ENCODE measurements at regions not wholly inside any gene's neighbourhood (a gene's known extent, or its start where the extent isn't known, plus 50 kb on each side); places are given as distances from the start of the nearest gene placed in this dataset.

DNA sequence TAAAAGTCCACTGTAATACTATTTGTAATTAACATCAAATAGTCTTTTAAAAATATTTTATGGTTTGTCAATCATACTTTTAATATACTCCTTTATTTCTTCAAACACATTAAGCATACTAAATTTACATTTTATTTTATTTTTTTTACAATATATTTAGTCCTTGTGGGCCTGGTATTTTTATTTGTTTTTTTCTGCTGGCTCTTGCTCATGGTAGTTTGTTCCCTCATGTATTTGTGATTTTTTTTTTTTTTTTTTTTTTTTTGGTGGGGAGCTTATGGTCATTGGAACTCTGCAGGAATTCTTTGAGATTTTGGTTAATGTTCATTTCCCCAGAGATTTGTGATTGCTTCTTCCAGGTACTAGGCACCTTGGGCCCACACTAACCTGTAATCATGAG is 185.5 kb downstream of the PDGFRA start:
- POLR2A ChIA-PET: no interaction called here
- Histone ChIP-seq H3K27me3 (ENCODE audit: control insufficient read depth in 2 of 2, insufficient read depth in 2 of 2, low read length in 2 of 2) (peaks cover 0 to 2% of the 10 kb centered on the region in 2 experiments), H3K27ac (ENCODE audit: insufficient read depth, low read depth, low read length) (no peak overlapping the region), H3K36me3 (ENCODE audit: control insufficient read depth in 2 of 2, extremely low read depth in 1 of 2, insufficient read depth in 2 of 2, low read length in 2 of 2) (no peaks in the 10 kb centered on the region), H3K79me2 (ENCODE audit: control insufficient read depth, insufficient read depth, low read length) (no peaks in the 10 kb centered on the region), H3K4me2 (ENCODE audit: insufficient read depth, low read length) (no peak overlapping the region), H2AFZ (ENCODE audit: low read depth, low read length) (no peak overlapping the region), H3K4me1 (ENCODE audit: control insufficient read depth, extremely low read depth, insufficient read depth, low read length) (no peaks in the 10 kb centered on the region), H3K9ac (replicated peaks; ENCODE audit: extremely low read depth, insufficient read depth, low read length) (no peak overlapping the region), H3K9me3 (replicated peaks; ENCODE audit: control insufficient read depth, insufficient read depth, low read length) (no peaks in the 10 kb centered on the region), H3K9me1 (replicated peaks; ENCODE audit: control insufficient read depth, extremely low read depth, insufficient read depth, low read length) (no peaks in the 10 kb centered on the region), H3K4me3 (replicated peaks in 1 of 3; ENCODE audit: insufficient read depth in 1 of 3, low read depth in 1 of 3, low read length in 3 of 3) (no peak overlapping the region), H4K20me1 (replicated peaks; ENCODE audit: control insufficient read depth, extremely low read depth, insufficient read depth, low read length) (no peaks in the 10 kb centered on the region)
- intact Hi-C loops (cut with micrococcal nuclease) (no loop called here), dilution Hi-C loops (cut with MboI; ENCODE audit: extremely low pct_ligation_motif_present, low sequenced_read_pairs) (no loop called here)
- CTCF ChIA-PET: interaction anchor here (2.1 kb wide), 1 partner anchor 20 kb away, joined by 7 read pairs; no protein-coding TSS in a partner anchor
- DNase-seq (ENCODE audit: low read depth, low spot score) (no peak), FAIRE-seq (no peak)
- TF ChIP-seq, protein P1, sequence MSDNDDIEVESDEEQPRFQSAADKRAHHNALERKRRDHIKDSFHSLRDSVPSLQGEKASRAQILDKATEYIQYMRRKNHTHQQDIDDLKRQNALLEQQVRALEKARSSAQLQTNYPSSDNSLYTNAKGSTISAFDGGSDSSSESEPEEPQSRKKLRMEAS (IDR thresholded peaks at IDR 0.05; ENCODE audit: insufficient read depth, insufficient read length): no peak
- TF ChIP-seq POLR2AphosphoS5 (IDR thresholded peaks at IDR 0.05; ENCODE audit: insufficient read depth, low read depth, low read length) (no peak), JUN (IDR thresholded peaks at IDR 0.05; ENCODE audit: borderline replicate concordance, insufficient read depth, insufficient read length, low read depth) (no peak), POLR2A (IDR thresholded peaks at IDR 0.05; ENCODE audit: low read depth, low read length) (no peak)
- no TSS peak for BruUV-seq (replicated peaks)

DNA sequence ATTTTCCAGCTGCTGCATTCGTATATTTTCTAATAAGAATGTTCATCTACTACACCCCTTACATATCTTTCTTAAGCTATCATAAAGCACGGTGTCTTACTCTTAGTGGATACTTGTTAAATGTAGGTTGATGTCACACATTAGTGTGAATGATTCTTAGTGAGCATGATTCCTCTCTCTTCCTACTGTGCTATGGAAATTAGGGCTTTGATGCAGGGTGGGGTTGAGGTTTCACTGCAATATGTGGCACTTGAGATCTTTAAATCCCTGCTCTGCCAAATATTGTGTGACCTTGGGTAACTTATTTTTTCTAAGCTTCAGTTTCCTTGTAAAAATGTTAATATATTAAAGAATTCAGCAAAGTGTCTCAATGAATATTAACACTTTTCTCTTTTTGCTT is 188.4 kb downstream of the PDGFRA start:
- ChIA-PET POLR2A (no interaction called here), CTCF (no interaction called here)
- no peaks in the 10 kb centered on the region for H3K4me1 ChIP-seq (ENCODE audit: control insufficient read depth, extremely low read depth, insufficient read depth, low read length)
- H3K27me3 ChIP-seq (ENCODE audit: control insufficient read depth in 2 of 2, insufficient read depth in 2 of 2, low read length in 2 of 2): peaks cover 0 to 2% of the 10 kb centered on the region in 2 experiments
- H4K20me1 ChIP-seq (replicated peaks; ENCODE audit: control insufficient read depth, extremely low read depth, insufficient read depth, low read length): no peaks in the 10 kb centered on the region
- H3K27ac ChIP-seq (ENCODE audit: insufficient read depth, low read depth, low read length): no peak overlapping the region
- dilution Hi-C loops (cut with MboI; ENCODE audit: extremely low pct_ligation_motif_present, low sequenced_read_pairs) (no loop called here), intact Hi-C loops (cut with micrococcal nuclease) (no loop called here)
- H3K4me3 ChIP-seq (replicated peaks in 1 of 3; ENCODE audit: insufficient read depth in 1 of 3, low read depth in 1 of 3, low read length in 3 of 3): no peak overlapping the region
- H2AFZ ChIP-seq (ENCODE audit: low read depth, low read length): no peak overlapping the region
- FAIRE-seq (no peak), DNase-seq (ENCODE audit: low read depth, low spot score) (no peak)
- H3K9me3 ChIP-seq (replicated peaks; ENCODE audit: control insufficient read depth, insufficient read depth, low read length): no peaks in the 10 kb centered on the region
- no TSS peak for BruUV-seq (replicated peaks)
- H3K36me3 ChIP-seq (ENCODE audit: control insufficient read depth in 2 of 2, extremely low read depth in 1 of 2, insufficient read depth in 2 of 2, low read length in 2 of 2): no peaks in the 10 kb centered on the region
- H3K79me2 ChIP-seq (ENCODE audit: control insufficient read depth, insufficient read depth, low read length): no peaks in the 10 kb centered on the region
- no peak overlapping the region for H3K4me2 ChIP-seq (ENCODE audit: insufficient read depth, low read length)
- no peak for TF ChIP-seq POLR2A (IDR thresholded peaks at IDR 0.05; ENCODE audit: low read depth, low read length)
- TF ChIP-seq, protein P1 (IDR thresholded peaks at IDR 0.05; ENCODE audit: insufficient read depth, insufficient read length): no peak
- TF ChIP-seq, protein P2, sequence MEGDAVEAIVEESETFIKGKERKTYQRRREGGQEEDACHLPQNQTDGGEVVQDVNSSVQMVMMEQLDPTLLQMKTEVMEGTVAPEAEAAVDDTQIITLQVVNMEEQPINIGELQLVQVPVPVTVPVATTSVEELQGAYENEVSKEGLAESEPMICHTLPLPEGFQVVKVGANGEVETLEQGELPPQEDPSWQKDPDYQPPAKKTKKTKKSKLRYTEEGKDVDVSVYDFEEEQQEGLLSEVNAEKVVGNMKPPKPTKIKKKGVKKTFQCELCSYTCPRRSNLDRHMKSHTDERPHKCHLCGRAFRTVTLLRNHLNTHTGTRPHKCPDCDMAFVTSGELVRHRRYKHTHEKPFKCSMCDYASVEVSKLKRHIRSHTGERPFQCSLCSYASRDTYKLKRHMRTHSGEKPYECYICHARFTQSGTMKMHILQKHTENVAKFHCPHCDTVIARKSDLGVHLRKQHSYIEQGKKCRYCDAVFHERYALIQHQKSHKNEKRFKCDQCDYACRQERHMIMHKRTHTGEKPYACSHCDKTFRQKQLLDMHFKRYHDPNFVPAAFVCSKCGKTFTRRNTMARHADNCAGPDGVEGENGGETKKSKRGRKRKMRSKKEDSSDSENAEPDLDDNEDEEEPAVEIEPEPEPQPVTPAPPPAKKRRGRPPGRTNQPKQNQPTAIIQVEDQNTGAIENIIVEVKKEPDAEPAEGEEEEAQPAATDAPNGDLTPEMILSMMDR (IDR thresholded peaks at IDR 0.05; ENCODE audit: extremely low read depth in 1 of 2, insufficient read depth in 1 of 2, low read depth in 1 of 2, low read length in 2 of 2): no peak
- TF ChIP-seq JUN (IDR thresholded peaks at IDR 0.05; ENCODE audit: borderline replicate concordance, insufficient read depth, insufficient read length, low read depth): no peak
- no peak for TF ChIP-seq EZH2 (IDR thresholded peaks at IDR 0.05; ENCODE audit: borderline replicate concordance, low read depth, low read length, severe bottlenecking)
- TF ChIP-seq MYC (IDR thresholded peaks at IDR 0.05; ENCODE audit: low read depth, low read length): no peak
- TF ChIP-seq FOS (IDR thresholded peaks at IDR 0.05; ENCODE audit: borderline replicate concordance, insufficient read depth, low read length): no peak
- TF ChIP-seq GATA2 (IDR thresholded peaks at IDR 0.05; ENCODE audit: insufficient read depth, insufficient read length, low read depth, low read length): no peak
- TF ChIP-seq POLR2AphosphoS5 (IDR thresholded peaks at IDR 0.05; ENCODE audit: insufficient read depth, low read depth, low read length): no peak
- H3K9ac ChIP-seq (replicated peaks; ENCODE audit: extremely low read depth, insufficient read depth, low read length): no peak overlapping the region
- no peaks in the 10 kb centered on the region for H3K9me1 ChIP-seq (replicated peaks; ENCODE audit: control insufficient read depth, extremely low read depth, insufficient read depth, low read length)
